ENCODE measurements at regions not wholly inside any gene's neighbourhood (a gene's known extent, or its start where the extent isn't known, plus 50 kb on each side); places are given as distances from the start of the nearest gene placed in this dataset.

GRCh38 chr13:107348471-107348870 lies 780.5 kb upstream of the ARGLU1 start:
- no peak overlapping the region for H4K8ac ChIP-seq (ENCODE audit: low read length)
- no peaks in the 10 kb centered on the region for H3K9me3 ChIP-seq (ENCODE audit: control insufficient read depth, low read length)
- H3K27me3 ChIP-seq (ENCODE audit: control insufficient read depth in 1 of 2, insufficient read depth in 1 of 2, low read length in 2 of 2) = no peaks in the 10 kb centered on the region
- WGBS = 51% methylated on average over 5 of the region's 6 CpGs
- no peak overlapping the region for H3K18ac ChIP-seq (ENCODE audit: low read depth in 1 of 2, low read length in 2 of 2)
- no peak overlapping the region for H2AFZ ChIP-seq (ENCODE audit: low read depth, low read length)
- peak; percentile 71 for DNase-seq
- no peak overlapping the region for H3K23ac ChIP-seq (ENCODE audit: low read length in 2 of 2)
- no peak overlapping the region for H2BK120ac ChIP-seq (ENCODE audit: low read depth, low read length)
- no peak overlapping the region for H3K9ac ChIP-seq (ENCODE audit: low read length)
- peak overlapping the region; percentile 37 for H3K27ac ChIP-seq (ENCODE audit: low read length, poor library complexity, severe bottlenecking)
- no peak overlapping the region for H4K91ac ChIP-seq (ENCODE audit: low read length)
- no peak overlapping the region for H3K4me3 ChIP-seq (ENCODE audit: insufficient read depth in 1 of 2, low read depth in 1 of 2, low read length in 2 of 2)
- peaks cover 7% of the 10 kb centered on the region for H3K4me1 ChIP-seq (ENCODE audit: control insufficient read depth, insufficient read depth, low read depth, low read length)
- no peaks in the 10 kb centered on the region for H3K36me3 ChIP-seq (ENCODE audit: control insufficient read depth in 1 of 2, insufficient read depth in 2 of 2, low read depth in 1 of 2, low read length in 2 of 2)
- no peak overlapping the region for H2BK12ac ChIP-seq (ENCODE audit: low read length in 2 of 2)
- H2AK5ac ChIP-seq (ENCODE audit: low read length, severe bottlenecking) = no peak overlapping the region
- peaks cover 27% of the 10 kb centered on the region for H3K79me1 ChIP-seq (replicated peaks; ENCODE audit: low read length, poor library complexity, severe bottlenecking)
- no peak overlapping the region for H3K4ac ChIP-seq (ENCODE audit: low read depth in 1 of 2, low read length in 2 of 2)
- no peak overlapping the region for H3K4me2 ChIP-seq (ENCODE audit: low read length, poor library complexity, severe bottlenecking)
- H2BK5ac ChIP-seq (ENCODE audit: low read depth, low read length, poor library complexity, severe bottlenecking) = no peak overlapping the region
- H3K14ac ChIP-seq (ENCODE audit: low read length in 2 of 2) = no peak overlapping the region
- H2BK15ac ChIP-seq (ENCODE audit: low read depth, poor library complexity, severe bottlenecking) = no peak overlapping the region

GRCh38 chr13:107347641-107348369 lies 779.9 kb upstream of the ARGLU1 start:
- 98% methylated on average over 10 of the region's 14 CpGs for WGBS
- Histone ChIP-seq H3K27me3 (ENCODE audit: control insufficient read depth in 1 of 2, insufficient read depth in 1 of 2, low read length in 2 of 2) (no peaks in the 10 kb centered on the region), H2BK120ac (ENCODE audit: low read depth, low read length) (no peak overlapping the region), H3K4me3 (ENCODE audit: insufficient read depth in 1 of 2, low read depth in 1 of 2, low read length in 2 of 2) (no peak overlapping the region), H3K14ac (ENCODE audit: low read length in 2 of 2) (no peak overlapping the region), H2BK12ac (ENCODE audit: low read length in 2 of 2) (peak overlapping the region; percentile 29 to 82), H3K27ac (ENCODE audit: low read length, poor library complexity, severe bottlenecking) (no peak overlapping the region), H3K4me1 (ENCODE audit: control insufficient read depth, insufficient read depth, low read depth, low read length) (peaks cover 7% of the 10 kb centered on the region), H2AK5ac (ENCODE audit: low read length, severe bottlenecking) (peak overlapping the region; percentile 6), H4K91ac (ENCODE audit: low read length) (peak overlapping the region; percentile 23), H3K4me2 (ENCODE audit: low read length, poor library complexity, severe bottlenecking) (no peak overlapping the region), H3K79me1 (replicated peaks; ENCODE audit: low read length, poor library complexity, severe bottlenecking) (peaks cover 25% of the 10 kb centered on the region), H3K18ac (ENCODE audit: low read depth in 1 of 2, low read length in 2 of 2) (peak overlapping the region; percentile 16 to 83), H3K9me3 (ENCODE audit: control insufficient read depth, low read length) (peaks cover under 1% of the 10 kb centered on the region), H4K8ac (ENCODE audit: low read length) (no peak overlapping the region), H3K9ac (ENCODE audit: low read length) (no peak overlapping the region), H3K4ac (ENCODE audit: low read depth in 1 of 2, low read length in 2 of 2) (peak overlapping the region in 1 of 2 experiments; percentile 17), H3K23ac (ENCODE audit: low read length in 2 of 2) (no peak overlapping the region), H2BK15ac (ENCODE audit: low read depth, poor library complexity, severe bottlenecking) (no peak overlapping the region), H2AFZ (ENCODE audit: low read depth, low read length) (no peak overlapping the region), H3K36me3 (ENCODE audit: control insufficient read depth in 1 of 2, insufficient read depth in 2 of 2, low read depth in 1 of 2, low read length in 2 of 2) (no peaks in the 10 kb centered on the region), H2BK5ac (ENCODE audit: low read depth, low read length, poor library complexity, severe bottlenecking) (no peak overlapping the region)
- DNase-seq = no peak

DNA sequence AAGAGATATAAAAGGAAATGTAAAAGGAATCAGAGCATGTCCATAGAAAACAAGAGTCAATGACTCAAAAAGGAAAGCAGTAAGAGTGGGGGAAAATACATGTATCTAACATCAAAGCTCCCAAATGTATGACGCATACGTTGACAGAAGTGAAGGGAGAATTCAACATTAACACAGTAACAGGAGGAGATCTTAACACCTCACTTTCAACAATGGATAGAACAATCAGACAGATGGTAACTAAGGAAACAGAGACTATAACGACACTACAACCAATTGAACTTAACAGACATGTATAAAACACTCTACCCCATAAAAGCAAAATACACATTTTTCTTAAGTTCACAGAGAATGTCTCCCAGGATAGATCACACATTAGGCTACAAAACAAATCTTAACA lies 774.8 kb upstream of the ARGLU1 start:
- H3K4me3 ChIP-seq (ENCODE audit: insufficient read depth in 1 of 2, low read depth in 1 of 2, low read length in 2 of 2) = no peak overlapping the region
- 98% methylated on average over 3 of the region's 3 CpGs for WGBS
- H3K14ac ChIP-seq (ENCODE audit: low read length in 2 of 2) = no peak overlapping the region
- H3K27me3 ChIP-seq (ENCODE audit: control insufficient read depth in 1 of 2, insufficient read depth in 1 of 2, low read length in 2 of 2) = no peaks in the 10 kb centered on the region
- no peak overlapping the region for H3K9ac ChIP-seq (ENCODE audit: low read length)
- H3K4me2 ChIP-seq (ENCODE audit: low read length, poor library complexity, severe bottlenecking) = no peak overlapping the region
- no peak overlapping the region for H4K91ac ChIP-seq (ENCODE audit: low read length)
- H3K79me1 ChIP-seq (replicated peaks; ENCODE audit: low read length, poor library complexity, severe bottlenecking) = peaks cover 11% of the 10 kb centered on the region
- peaks cover 3% of the 10 kb centered on the region for H3K9me3 ChIP-seq (ENCODE audit: control insufficient read depth, low read length)
- peaks cover 5% of the 10 kb centered on the region for H3K4me1 ChIP-seq (ENCODE audit: control insufficient read depth, insufficient read depth, low read depth, low read length)
- H3K23ac ChIP-seq (ENCODE audit: low read length in 2 of 2) = no peak overlapping the region
- no peak for DNase-seq
- H2AFZ ChIP-seq (ENCODE audit: low read depth, low read length) = no peak overlapping the region
- no peak overlapping the region for H2AK5ac ChIP-seq (ENCODE audit: low read length, severe bottlenecking)
- H2BK120ac ChIP-seq (ENCODE audit: low read depth, low read length) = no peak overlapping the region
- no peak overlapping the region for H2BK15ac ChIP-seq (ENCODE audit: low read depth, poor library complexity, severe bottlenecking)
- H2BK5ac ChIP-seq (ENCODE audit: low read depth, low read length, poor library complexity, severe bottlenecking) = no peak overlapping the region
- no peak overlapping the region for H4K8ac ChIP-seq (ENCODE audit: low read length)
- no peak overlapping the region for H3K27ac ChIP-seq (ENCODE audit: low read length, poor library complexity, severe bottlenecking)
- H2BK12ac ChIP-seq (ENCODE audit: low read length in 2 of 2) = no peak overlapping the region
- H3K4ac ChIP-seq (ENCODE audit: low read depth in 1 of 2, low read length in 2 of 2) = no peak overlapping the region
- no peak overlapping the region for H3K18ac ChIP-seq (ENCODE audit: low read depth in 1 of 2, low read length in 2 of 2)
- H3K36me3 ChIP-seq (ENCODE audit: control insufficient read depth in 1 of 2, insufficient read depth in 2 of 2, low read depth in 1 of 2, low read length in 2 of 2) = no peaks in the 10 kb centered on the region

- no peak overlapping the region for H4K8ac ChIP-seq (ENCODE audit: low read length)
- no peak overlapping the region for H3K4me2 ChIP-seq (ENCODE audit: low read length, poor library complexity, severe bottlenecking)
- DNase-seq = peak; percentile 67
- H2BK15ac ChIP-seq (ENCODE audit: low read depth, poor library complexity, severe bottlenecking) = no peak overlapping the region
- H3K36me3 ChIP-seq (ENCODE audit: control insufficient read depth in 1 of 2, insufficient read depth in 2 of 2, low read depth in 1 of 2, low read length in 2 of 2) = no peaks in the 10 kb centered on the region
- no peak overlapping the region for H3K4ac ChIP-seq (ENCODE audit: low read depth in 1 of 2, low read length in 2 of 2)
- no peak overlapping the region for H3K18ac ChIP-seq (ENCODE audit: low read depth in 1 of 2, low read length in 2 of 2)
- H2BK5ac ChIP-seq (ENCODE audit: low read depth, low read length, poor library complexity, severe bottlenecking) = no peak overlapping the region
- 86% methylated on average over 3 of the region's 4 CpGs for WGBS
- H2AK5ac ChIP-seq (ENCODE audit: low read length, severe bottlenecking) = no peak overlapping the region
- peaks cover 3% of the 10 kb centered on the region for H3K9me3 ChIP-seq (ENCODE audit: control insufficient read depth, low read length)
- H3K4me1 ChIP-seq (ENCODE audit: control insufficient read depth, insufficient read depth, low read depth, low read length) = peaks cover 2% of the 10 kb centered on the region
- no peak overlapping the region for H3K27ac ChIP-seq (ENCODE audit: low read length, poor library complexity, severe bottlenecking)
- no peak overlapping the region for H2BK12ac ChIP-seq (ENCODE audit: low read length in 2 of 2)
- no peak overlapping the region for H3K4me3 ChIP-seq (ENCODE audit: insufficient read depth in 1 of 2, low read depth in 1 of 2, low read length in 2 of 2)
- H3K79me1 ChIP-seq (replicated peaks; ENCODE audit: low read length, poor library complexity, severe bottlenecking) = peaks cover 14% of the 10 kb centered on the region
- H3K9ac ChIP-seq (ENCODE audit: low read length) = no peak overlapping the region
- no peak overlapping the region for H2BK120ac ChIP-seq (ENCODE audit: low read depth, low read length)
- H3K27me3 ChIP-seq (ENCODE audit: control insufficient read depth in 1 of 2, insufficient read depth in 1 of 2, low read length in 2 of 2) = no peaks in the 10 kb centered on the region
- H3K23ac ChIP-seq (ENCODE audit: low read length in 2 of 2) = no peak overlapping the region
- no peak overlapping the region for H4K91ac ChIP-seq (ENCODE audit: low read length)
- H3K14ac ChIP-seq (ENCODE audit: low read length in 2 of 2) = no peak overlapping the region
- no peak overlapping the region for H2AFZ ChIP-seq (ENCODE audit: low read depth, low read length)
Measured at GRCh38 chr13:107339209-107339608, 771.3 kb upstream of the ARGLU1 start.

All from mesenchymal stem cell (in vitro differentiated cells and primary cell).